Psoas muscle (tissue), 7 donors: ENCODE measurements at regions not wholly inside any gene's neighbourhood (a gene's known extent, or its start where the extent isn't known, plus 50 kb on each side); places are given as distances from the start of the nearest gene placed in this dataset.
A peak's percentile ranks its signal among the peaks of the same experiment; 100 is the strongest.

Source experiments
- ATAC-seq, 4 donors: fragments of 200-7000 bp; cut with Tn5 transposase; one replicate each; pipeline ENCODE4 v1.9.1; 2020; ENCODE audit warnings: moderate library complexity in 3 of 4, mild to moderate bottlenecking in 2 of 4
- DNase-seq, 2 donors: peaks; one replicate each; pipeline ENCODE4 v3.0.0-alpha.2; 2020
- H3K27ac ChIP-seq: fragments of 200-600 bp; one replicate; pipeline ENCODE4 v1.8.0; 2022
- H3K27me3 ChIP-seq, 3 donors: fragments of 200-600 bp in 1 of 3; one replicate each; pipeline versions ENCODE4 v1.6.1 to v1.8.0; 2013 to 2022; ENCODE audit warnings: low read length in 2 of 3, mild to moderate bottlenecking in 2 of 3, moderate library complexity in 1 of 3; ENCODE audit not compliant: insufficient read depth in 3 of 3
- H3K36me3 ChIP-seq, 2 donors: fragments of 200-600 bp in 1 of 2; one replicate each; pipeline versions ENCODE4 v1.6.1 to v1.8.0; 2013 to 2022; ENCODE audit warnings: low read depth in 1 of 2, mild to moderate bottlenecking in 1 of 2, moderate library complexity in 1 of 2; ENCODE audit not compliant: insufficient read depth in 1 of 2
- H3K4me1 ChIP-seq: fragments of 200-600 bp; one replicate; pipeline ENCODE4 v1.8.0; 2022
- H3K4me3 ChIP-seq: fragments of 200-600 bp; one replicate; pipeline ENCODE4 v1.8.0; 2022; ENCODE audit warnings: mild to moderate bottlenecking
- H3K9me3 ChIP-seq: fragments of 200-600 bp; one replicate; pipeline ENCODE4 v1.8.0; 2022
- WGBS, 3 donors: extraction: QIAGEN DNeasy Blood & Tissue Kit; methylation state at CpG; one replicate each; pipeline versions ENCODE4 v1.1.6 to v1.1.7; 2013; 5-methylcytosine and 5-hydroxymethylcytosine counted together
- intact Hi-C, 2 donors: fragments of 100-400 bp; cut with DNase I; formaldehyde crosslinking; loops; one replicate each; pipeline versions ENCODE4 v1.11.0 to v1.14.2; 2022
- TF ChIP-seq, protein P1 (sequence below): fragments of 200-600 bp; IDR thresholded peaks from one replicate; pipeline ENCODE4 v1.8.0; 2022; ENCODE audit warnings: antibody characterized with exemption
- donor health status: healthy with polysubstance abuse.
- donor health status: DM: no; HTN: no; CAD: no; lungs with moderate emphysema.
- donor health status: Bipolar disorder and iron deficiency.
- donor health status: healthy.
- donor health status: DM: yes; HTN: yes; CAD: no.
- donor health status: DM: no; HTN: no; CAD: no.
- donor health status: DM: yes; HTN: yes; CAD: no.

GRCh38 chr16:88317613-88317965, 65.2 kb upstream of the ZNF469 start:
- intact Hi-C loops, result no loop called here
- H3K4me3 ChIP-seq, result no peak overlapping the region
- H3K27ac ChIP-seq, result no peak overlapping the region
- 46 to 49% (median 48%) methylated on average over 11 of the region's 11 CpGs for WGBS, 3 donors
- TF ChIP-seq, protein P1, sequence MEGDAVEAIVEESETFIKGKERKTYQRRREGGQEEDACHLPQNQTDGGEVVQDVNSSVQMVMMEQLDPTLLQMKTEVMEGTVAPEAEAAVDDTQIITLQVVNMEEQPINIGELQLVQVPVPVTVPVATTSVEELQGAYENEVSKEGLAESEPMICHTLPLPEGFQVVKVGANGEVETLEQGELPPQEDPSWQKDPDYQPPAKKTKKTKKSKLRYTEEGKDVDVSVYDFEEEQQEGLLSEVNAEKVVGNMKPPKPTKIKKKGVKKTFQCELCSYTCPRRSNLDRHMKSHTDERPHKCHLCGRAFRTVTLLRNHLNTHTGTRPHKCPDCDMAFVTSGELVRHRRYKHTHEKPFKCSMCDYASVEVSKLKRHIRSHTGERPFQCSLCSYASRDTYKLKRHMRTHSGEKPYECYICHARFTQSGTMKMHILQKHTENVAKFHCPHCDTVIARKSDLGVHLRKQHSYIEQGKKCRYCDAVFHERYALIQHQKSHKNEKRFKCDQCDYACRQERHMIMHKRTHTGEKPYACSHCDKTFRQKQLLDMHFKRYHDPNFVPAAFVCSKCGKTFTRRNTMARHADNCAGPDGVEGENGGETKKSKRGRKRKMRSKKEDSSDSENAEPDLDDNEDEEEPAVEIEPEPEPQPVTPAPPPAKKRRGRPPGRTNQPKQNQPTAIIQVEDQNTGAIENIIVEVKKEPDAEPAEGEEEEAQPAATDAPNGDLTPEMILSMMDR, result no peak
- no peaks in the 10 kb centered on the region for H3K27me3 ChIP-seq
- no peaks in the 10 kb centered on the region for H3K36me3 ChIP-seq
- ATAC-seq (peak in 2 of 4 donors; percentile 45 to 48), DNase-seq (peak in 1 of 2 donors; percentile 38)
- no peaks in the 10 kb centered on the region for H3K9me3 ChIP-seq
- H3K4me1 ChIP-seq, result no peaks in the 10 kb centered on the region

DNA sequence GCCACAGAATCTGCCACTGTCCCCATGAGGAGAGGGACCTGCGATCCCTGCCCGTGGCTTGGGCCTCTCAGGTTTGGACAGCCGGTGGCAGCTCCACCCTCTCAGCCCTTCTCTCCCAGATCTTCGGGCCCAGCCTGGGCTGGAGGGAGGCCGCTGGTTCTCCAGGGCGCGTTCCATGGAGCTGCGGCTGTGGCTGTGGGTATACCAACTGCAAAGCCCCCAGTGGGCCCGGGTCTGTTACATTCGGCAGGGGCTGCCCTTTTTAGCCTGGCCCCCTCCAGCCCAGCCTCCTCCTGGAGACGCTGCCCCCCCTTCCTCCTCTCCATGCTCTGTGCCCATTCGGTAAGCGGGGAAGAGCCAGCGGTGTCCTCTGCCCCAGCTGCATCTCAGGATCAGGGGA, 64.7 kb upstream of the ZNF469 start:
- Histone ChIP-seq H3K9me3 (no peaks in the 10 kb centered on the region), H3K4me1 (no peaks in the 10 kb centered on the region), H3K4me3 (no peak overlapping the region), H3K27me3 (no peaks in the 10 kb centered on the region), H3K27ac (no peak overlapping the region), H3K36me3 (no peaks in the 10 kb centered on the region)
- DNase-seq (no peak), ATAC-seq (no peak)
- TF ChIP-seq, protein P1, result no peak
- intact Hi-C loops, result no loop called here
- 69 to 79% (median 70%) methylated on average over 11 to 14 of the region's 14 CpGs for WGBS, 3 donors

DNA sequence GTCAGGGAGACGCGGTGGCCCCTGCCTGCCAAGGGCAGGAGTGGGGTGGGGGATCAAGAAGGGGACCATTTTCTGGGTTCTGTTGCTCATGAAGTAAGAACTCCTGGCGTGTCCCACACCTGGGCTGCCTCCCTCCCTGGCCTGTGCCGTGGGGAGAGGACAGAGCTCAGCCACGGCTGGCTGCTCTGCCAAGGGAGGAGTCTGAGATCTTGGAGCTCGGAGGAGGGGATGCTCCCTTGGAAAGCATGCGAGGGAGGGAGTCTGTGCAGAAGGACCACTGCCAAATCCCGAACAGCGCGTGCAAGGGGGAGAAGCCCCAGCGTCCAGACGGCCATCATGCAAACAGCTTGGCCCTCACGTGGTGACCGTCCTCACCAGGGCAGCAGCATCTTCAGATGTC, 64.2 kb upstream of the ZNF469 start:
- no peaks in the 10 kb centered on the region for H3K27me3 ChIP-seq
- no peak overlapping the region for H3K27ac ChIP-seq
- DNase-seq (no peak), ATAC-seq (no peak)
- TF ChIP-seq, protein P1, result no peak
- H3K36me3 ChIP-seq, result no peaks in the 10 kb centered on the region
- 59 to 71% (median 60%) methylated on average over 14 of the region's 14 CpGs for WGBS, 3 donors
- H3K4me1 ChIP-seq, result no peaks in the 10 kb centered on the region
- H3K4me3 ChIP-seq, result no peak overlapping the region
- H3K9me3 ChIP-seq, result no peaks in the 10 kb centered on the region
- intact Hi-C loops, result no loop called here

DNA sequence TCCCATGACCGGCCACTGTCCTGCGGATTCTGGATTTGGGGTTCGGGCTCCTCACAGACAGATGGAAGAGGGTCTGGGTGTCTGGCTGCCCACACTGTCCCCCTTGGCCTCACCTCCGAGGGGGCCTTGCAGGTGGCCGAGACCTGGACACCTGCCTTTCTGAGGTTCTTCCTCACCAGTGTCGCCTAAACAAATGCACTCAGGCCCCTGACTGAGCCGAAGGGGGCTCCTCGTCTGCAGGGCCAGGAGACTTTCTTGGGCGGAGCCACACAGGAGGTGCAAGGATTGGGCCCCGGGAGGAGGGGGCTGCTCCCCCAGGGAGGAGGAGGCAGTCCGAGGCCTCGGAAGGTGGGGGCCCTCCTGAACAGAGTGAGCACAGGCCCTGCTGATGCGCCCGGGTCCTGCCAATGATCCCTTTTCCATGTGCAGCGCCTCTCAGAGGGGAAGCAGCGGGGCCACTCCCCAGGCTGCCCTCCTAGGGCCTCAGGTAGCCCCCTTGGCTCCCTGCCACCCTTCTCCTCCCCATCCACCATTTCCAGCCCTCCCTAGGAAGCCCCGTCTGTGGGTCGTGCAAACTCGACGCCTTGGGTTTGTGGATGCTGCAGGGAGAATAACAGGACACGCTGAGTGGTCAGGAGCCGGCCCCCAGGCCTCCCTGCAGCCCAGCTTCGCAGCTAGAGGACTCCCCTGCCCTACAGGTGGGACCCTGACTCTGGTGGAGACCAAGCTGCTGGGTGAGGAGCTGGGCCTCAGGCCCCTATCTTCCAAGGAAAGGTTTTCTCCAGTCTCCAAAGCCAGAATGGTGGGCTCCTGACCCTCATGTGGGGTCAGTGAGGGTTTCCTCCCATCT, 63.4 kb upstream of the ZNF469 start:
- Histone ChIP-seq H3K27ac (no peak overlapping the region), H3K4me1 (no peaks in the 10 kb centered on the region), H3K4me3 (no peak overlapping the region), H3K9me3 (no peaks in the 10 kb centered on the region), H3K27me3 (no peaks in the 10 kb centered on the region), H3K36me3 (no peaks in the 10 kb centered on the region)
- ATAC-seq (no peak), DNase-seq (no peak)
- TF ChIP-seq, protein P1, result no peak
- WGBS, 3 donors, result 89 to 91% (median 90%) methylated on average over 21 to 23 of the region's 23 CpGs
- intact Hi-C loops, result no loop called here
